Neural progenitor cell (in vitro differentiated cells): ENCODE measurements at regions not wholly inside any gene's neighbourhood (a gene's known extent, or its start where the extent isn't known, plus 50 kb on each side); places are given as distances from the start of the nearest gene placed in this dataset.

Experiments
- CTCF ChIP-seq: fragments of 200-600 bp; sonication (generic); IDR thresholded peaks from 2 replicates; pipeline ENCODE4 v1.5.1; 2017; ENCODE audit warnings: antibody characterized with exemption, mild to moderate bottlenecking
- EZH2 ChIP-seq: fragments of 200-600 bp; sonication (generic); IDR thresholded peaks from 2 replicates; pipeline ENCODE4 v1.6.1; 2017; ENCODE audit warnings: antibody characterized with exemption, mild to moderate bottlenecking, moderate library complexity
- EZH2phosphoT487 ChIP-seq: fragments of 200-600 bp; sonication (generic); IDR thresholded peaks from 2 replicates; pipeline ENCODE4 v1.6.1; 2017; ENCODE audit warnings: antibody characterized with exemption

- TF ChIP-seq EZH2 (no peak), CTCF (no peak), EZH2phosphoT487 (no peak)
Measured at GRCh38 chr1:4127592-4128140, 227.6 kb upstream of the C1orf174 start.
